ENCODE measurements at regions not wholly inside any gene's neighbourhood (a gene's known extent, or its start where the extent isn't known, plus 50 kb on each side); places are given as distances from the start of the nearest gene placed in this dataset.

GRCh38 chr7:46989247-46989646, 592.7 kb downstream of the TNS3 start:
- no peak for DNase-seq (ENCODE audit: low read depth in 2 of 2)

GRCh38 chr7:46982928-46983327, 599.0 kb downstream of the TNS3 start:
- DNase-seq (ENCODE audit: low read depth in 2 of 2), result no peak

- no peak for DNase-seq (ENCODE audit: low read depth in 2 of 2)
Observed at GRCh38 chr7:46979439-46979838, 602.5 kb downstream of the TNS3 start.

GRCh38 chr7:46975493-46975892, 606.4 kb downstream of the TNS3 start:
- DNase-seq (ENCODE audit: low read depth in 2 of 2), result no peak

- DNase-seq (ENCODE audit: low read depth in 2 of 2), result no peak
Observed at GRCh38 chr7:46972205-46972604, 609.7 kb downstream of the TNS3 start.

GRCh38 chr7:46970476-46970875, 611.4 kb downstream of the TNS3 start:
- DNase-seq (ENCODE audit: low read depth in 2 of 2), result no peak

GRCh38 chr7:46970131-46970430, 611.8 kb downstream of the TNS3 start:
- no peak for DNase-seq (ENCODE audit: low read depth in 2 of 2)

- DNase-seq (ENCODE audit: low read depth in 2 of 2), result no peak
Observed at GRCh38 chr7:46969303-46970130, 612.4 kb downstream of the TNS3 start.

- DNase-seq (ENCODE audit: low read depth in 2 of 2), result no peak
Observed at GRCh38 chr7:46968003-46968402, 613.9 kb downstream of the TNS3 start.

GRCh38 chr7:46963719-46964118, 618.2 kb downstream of the TNS3 start:
- no peak for DNase-seq (ENCODE audit: low read depth in 2 of 2)

GRCh38 chr7:46960970-46961369, 620.9 kb downstream of the TNS3 start:
- no peak for DNase-seq (ENCODE audit: low read depth in 2 of 2)

- DNase-seq (ENCODE audit: low read depth in 2 of 2), result no peak
Observed at GRCh38 chr7:46957195-46957594, 624.7 kb downstream of the TNS3 start.

- DNase-seq (ENCODE audit: low read depth in 2 of 2), result no peak
Observed at GRCh38 chr7:46955531-46955930, 626.4 kb downstream of the TNS3 start.

GRCh38 chr7:46954181-46954580, 627.7 kb downstream of the TNS3 start:
- no peak for DNase-seq (ENCODE audit: low read depth in 2 of 2)

GRCh38 chr7:46953008-46953407, 628.9 kb downstream of the TNS3 start:
- DNase-seq (ENCODE audit: low read depth in 2 of 2), result no peak

GRCh38 chr7:46949270-46949931, 632.5 kb downstream of the TNS3 start:
- no peak for DNase-seq (ENCODE audit: low read depth in 2 of 2)

- DNase-seq (ENCODE audit: low read depth in 2 of 2), result no peak
Observed at GRCh38 chr7:46948716-46949115, 633.2 kb downstream of the TNS3 start.

- DNase-seq (ENCODE audit: low read depth in 2 of 2), result no peak
Observed at GRCh38 chr7:46945328-46945727, 636.6 kb downstream of the TNS3 start.

GRCh38 chr7:46943996-46944395, 637.9 kb downstream of the TNS3 start:
- DNase-seq (ENCODE audit: low read depth in 2 of 2), result no peak

- no peak for DNase-seq (ENCODE audit: low read depth in 2 of 2)
Observed at GRCh38 chr7:46942574-46942973, 639.3 kb downstream of the TNS3 start.

- DNase-seq (ENCODE audit: low read depth in 2 of 2), result no peak
Observed at GRCh38 chr7:46940178-46940577, 641.7 kb downstream of the TNS3 start.

GRCh38 chr7:46939558-46939957, 642.4 kb downstream of the TNS3 start:
- no peak for DNase-seq (ENCODE audit: low read depth in 2 of 2)

- no peak for DNase-seq (ENCODE audit: low read depth in 2 of 2)
Observed at GRCh38 chr7:46939089-46939488, 642.8 kb downstream of the TNS3 start.

- DNase-seq (ENCODE audit: low read depth in 2 of 2), result no peak
Observed at GRCh38 chr7:46937826-46938225, 644.1 kb downstream of the TNS3 start.
